NB4 (cell line): ENCODE measurements at regions not wholly inside any gene's neighbourhood (a gene's known extent, or its start where the extent isn't known, plus 50 kb on each side); places are given as distances from the start of the nearest gene placed in this dataset.

Source experiments
- MYC ChIP-seq: IDR thresholded peaks from 2 replicates; pipeline ENCODE4 v1.6.1; 2011; ENCODE audit warnings: low read depth, low read length
- POLR2A ChIP-seq: IDR thresholded peaks from 2 replicates; pipeline ENCODE4 v1.6.1; 2011; ENCODE audit warnings: mild to moderate bottlenecking; ENCODE audit not compliant: insufficient read length; ENCODE audit errors: extremely low read depth
- TF ChIP-seq, protein P1 (sequence below): IDR thresholded peaks from one replicate; pipeline ENCODE4 v1.5.1; 2012; ENCODE audit warnings: low read depth, low read length
- TF ChIP-seq, protein P2 (sequence below): IDR thresholded peaks from 2 replicates; pipeline ENCODE4 v1.6.1; 2011; ENCODE audit warnings: low read depth, low read length

GRCh38 chr1:234686035-234686434 lies 76.1 kb upstream of the IRF2BP2 start:
- TF ChIP-seq, protein P1, sequence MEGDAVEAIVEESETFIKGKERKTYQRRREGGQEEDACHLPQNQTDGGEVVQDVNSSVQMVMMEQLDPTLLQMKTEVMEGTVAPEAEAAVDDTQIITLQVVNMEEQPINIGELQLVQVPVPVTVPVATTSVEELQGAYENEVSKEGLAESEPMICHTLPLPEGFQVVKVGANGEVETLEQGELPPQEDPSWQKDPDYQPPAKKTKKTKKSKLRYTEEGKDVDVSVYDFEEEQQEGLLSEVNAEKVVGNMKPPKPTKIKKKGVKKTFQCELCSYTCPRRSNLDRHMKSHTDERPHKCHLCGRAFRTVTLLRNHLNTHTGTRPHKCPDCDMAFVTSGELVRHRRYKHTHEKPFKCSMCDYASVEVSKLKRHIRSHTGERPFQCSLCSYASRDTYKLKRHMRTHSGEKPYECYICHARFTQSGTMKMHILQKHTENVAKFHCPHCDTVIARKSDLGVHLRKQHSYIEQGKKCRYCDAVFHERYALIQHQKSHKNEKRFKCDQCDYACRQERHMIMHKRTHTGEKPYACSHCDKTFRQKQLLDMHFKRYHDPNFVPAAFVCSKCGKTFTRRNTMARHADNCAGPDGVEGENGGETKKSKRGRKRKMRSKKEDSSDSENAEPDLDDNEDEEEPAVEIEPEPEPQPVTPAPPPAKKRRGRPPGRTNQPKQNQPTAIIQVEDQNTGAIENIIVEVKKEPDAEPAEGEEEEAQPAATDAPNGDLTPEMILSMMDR, result no peak
- TF ChIP-seq, protein P2, sequence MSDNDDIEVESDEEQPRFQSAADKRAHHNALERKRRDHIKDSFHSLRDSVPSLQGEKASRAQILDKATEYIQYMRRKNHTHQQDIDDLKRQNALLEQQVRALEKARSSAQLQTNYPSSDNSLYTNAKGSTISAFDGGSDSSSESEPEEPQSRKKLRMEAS, result no peak
- TF ChIP-seq POLR2A (no peak), MYC (no peak)
